ENCODE measurements at regions not wholly inside any gene's neighbourhood (a gene's known extent, or its start where the extent isn't known, plus 50 kb on each side); places are given as distances from the start of the nearest gene placed in this dataset.

DNA sequence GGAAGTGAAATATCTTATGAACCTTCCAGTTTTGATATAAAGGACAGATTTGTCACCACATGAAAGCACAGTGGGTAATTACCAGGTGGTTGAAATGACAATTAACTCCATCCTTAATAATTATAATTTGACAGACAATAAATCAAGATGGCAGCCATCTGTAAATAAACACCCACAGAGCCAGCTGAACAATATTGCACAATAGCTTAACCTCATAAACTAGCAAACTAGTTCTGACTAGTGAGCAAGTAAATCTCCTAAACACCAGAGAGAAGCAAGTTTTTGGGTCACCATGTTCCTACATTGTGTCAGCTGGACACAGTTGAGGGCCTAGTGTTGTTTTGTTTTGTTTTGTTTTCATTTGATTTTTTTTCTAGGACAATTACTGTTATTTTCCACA, 577.4 kb downstream of the ACTL7B start:
- no peaks in the 10 kb centered on the region for H3K27me3 ChIP-seq (ENCODE audit: insufficient read depth, low read depth)
- H3K36me3 ChIP-seq (ENCODE audit: insufficient read depth), result no peaks in the 10 kb centered on the region
- no peak overlapping the region for H2AFZ ChIP-seq (ENCODE audit: low read depth)
- no peaks in the 10 kb centered on the region for H3K79me2 ChIP-seq (ENCODE audit: insufficient read depth, low read depth)
- peaks cover 14% of the 10 kb centered on the region for H3K4me1 ChIP-seq (ENCODE audit: low read depth, poor library complexity, severe bottlenecking)
- no peak overlapping the region for H3K4me3 ChIP-seq (IDR thresholded peaks at IDR 0.05; ENCODE audit: insufficient read depth, low read depth, low read length)
- H3K9ac ChIP-seq, result no peak overlapping the region
- no peak overlapping the region for H3K27ac ChIP-seq
- H4K20me1 ChIP-seq (ENCODE audit: insufficient read depth), result no peaks in the 10 kb centered on the region
- TF ChIP-seq, protein P1, sequence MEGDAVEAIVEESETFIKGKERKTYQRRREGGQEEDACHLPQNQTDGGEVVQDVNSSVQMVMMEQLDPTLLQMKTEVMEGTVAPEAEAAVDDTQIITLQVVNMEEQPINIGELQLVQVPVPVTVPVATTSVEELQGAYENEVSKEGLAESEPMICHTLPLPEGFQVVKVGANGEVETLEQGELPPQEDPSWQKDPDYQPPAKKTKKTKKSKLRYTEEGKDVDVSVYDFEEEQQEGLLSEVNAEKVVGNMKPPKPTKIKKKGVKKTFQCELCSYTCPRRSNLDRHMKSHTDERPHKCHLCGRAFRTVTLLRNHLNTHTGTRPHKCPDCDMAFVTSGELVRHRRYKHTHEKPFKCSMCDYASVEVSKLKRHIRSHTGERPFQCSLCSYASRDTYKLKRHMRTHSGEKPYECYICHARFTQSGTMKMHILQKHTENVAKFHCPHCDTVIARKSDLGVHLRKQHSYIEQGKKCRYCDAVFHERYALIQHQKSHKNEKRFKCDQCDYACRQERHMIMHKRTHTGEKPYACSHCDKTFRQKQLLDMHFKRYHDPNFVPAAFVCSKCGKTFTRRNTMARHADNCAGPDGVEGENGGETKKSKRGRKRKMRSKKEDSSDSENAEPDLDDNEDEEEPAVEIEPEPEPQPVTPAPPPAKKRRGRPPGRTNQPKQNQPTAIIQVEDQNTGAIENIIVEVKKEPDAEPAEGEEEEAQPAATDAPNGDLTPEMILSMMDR (conservative IDR thresholded peaks at IDR 0.05; ENCODE audit: low read depth, low read length), result no peak
- no peak overlapping the region for H3K4me2 ChIP-seq

DNA sequence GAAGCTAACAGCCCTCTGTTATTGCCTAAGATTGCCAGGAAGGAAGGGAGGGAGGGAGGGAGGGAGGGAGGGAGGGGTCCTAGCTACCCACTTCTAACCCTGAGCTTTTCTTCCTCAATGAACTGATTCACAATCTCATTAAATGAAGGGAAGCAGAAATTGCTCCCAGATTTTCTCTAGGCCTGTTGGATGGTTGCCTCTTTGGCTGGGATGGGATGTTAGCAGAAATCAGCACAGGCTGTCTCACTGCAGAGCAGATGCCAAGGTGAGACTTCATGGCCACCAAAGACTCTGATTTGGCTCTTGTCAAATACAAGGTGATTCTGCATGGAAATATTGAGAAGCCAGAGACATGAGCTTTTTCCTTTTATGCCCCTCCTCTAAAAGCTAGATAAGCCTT, 578.6 kb downstream of the ACTL7B start:
- H2AFZ ChIP-seq (ENCODE audit: low read depth), result no peak overlapping the region
- no peak overlapping the region for H3K4me2 ChIP-seq
- H3K36me3 ChIP-seq (ENCODE audit: insufficient read depth), result no peaks in the 10 kb centered on the region
- H3K79me2 ChIP-seq (ENCODE audit: insufficient read depth, low read depth), result no peaks in the 10 kb centered on the region
- H3K9ac ChIP-seq, result no peak overlapping the region
- no peak overlapping the region for H3K27ac ChIP-seq
- H4K20me1 ChIP-seq (ENCODE audit: insufficient read depth), result no peaks in the 10 kb centered on the region
- no peak overlapping the region for H3K4me3 ChIP-seq (IDR thresholded peaks at IDR 0.05; ENCODE audit: insufficient read depth, low read depth, low read length)
- H3K27me3 ChIP-seq (ENCODE audit: insufficient read depth, low read depth), result no peaks in the 10 kb centered on the region
- peaks cover 25% of the 10 kb centered on the region for H3K4me1 ChIP-seq (ENCODE audit: low read depth, poor library complexity, severe bottlenecking)
- TF ChIP-seq, protein P1 (conservative IDR thresholded peaks at IDR 0.05; ENCODE audit: low read depth, low read length), result no peak

- no peak overlapping the region for H3K27ac ChIP-seq
- no peak overlapping the region for H3K4me3 ChIP-seq (IDR thresholded peaks at IDR 0.05; ENCODE audit: insufficient read depth, low read depth, low read length)
- H3K9ac ChIP-seq, result no peak overlapping the region
- peaks cover 38% of the 10 kb centered on the region for H3K4me1 ChIP-seq (ENCODE audit: low read depth, poor library complexity, severe bottlenecking)
- no peak overlapping the region for H2AFZ ChIP-seq (ENCODE audit: low read depth)
- no peaks in the 10 kb centered on the region for H4K20me1 ChIP-seq (ENCODE audit: insufficient read depth)
- H3K36me3 ChIP-seq (ENCODE audit: insufficient read depth), result no peaks in the 10 kb centered on the region
- TF ChIP-seq, protein P1 (conservative IDR thresholded peaks at IDR 0.05; ENCODE audit: low read depth, low read length), result no peak
- no peak overlapping the region for H3K4me2 ChIP-seq
- no peaks in the 10 kb centered on the region for H3K79me2 ChIP-seq (ENCODE audit: insufficient read depth, low read depth)
- no peaks in the 10 kb centered on the region for H3K27me3 ChIP-seq (ENCODE audit: insufficient read depth, low read depth)
Observed at GRCh38 chr9:108275906-108276305, 579.9 kb downstream of the ACTL7B start.

- no peak overlapping the region for H2AFZ ChIP-seq (ENCODE audit: low read depth)
- no peak overlapping the region for H3K27ac ChIP-seq
- no peak overlapping the region for H3K9ac ChIP-seq
- H3K36me3 ChIP-seq (ENCODE audit: insufficient read depth), result no peaks in the 10 kb centered on the region
- peaks cover 47% of the 10 kb centered on the region for H3K4me1 ChIP-seq (ENCODE audit: low read depth, poor library complexity, severe bottlenecking)
- H3K4me2 ChIP-seq, result no peak overlapping the region
- no peak overlapping the region for H3K4me3 ChIP-seq (IDR thresholded peaks at IDR 0.05; ENCODE audit: insufficient read depth, low read depth, low read length)
- no peaks in the 10 kb centered on the region for H3K79me2 ChIP-seq (ENCODE audit: insufficient read depth, low read depth)
- no peaks in the 10 kb centered on the region for H4K20me1 ChIP-seq (ENCODE audit: insufficient read depth)
- H3K27me3 ChIP-seq (ENCODE audit: insufficient read depth, low read depth), result no peaks in the 10 kb centered on the region
- TF ChIP-seq, protein P1 (conservative IDR thresholded peaks at IDR 0.05; ENCODE audit: low read depth, low read length), result no peak
Observed at GRCh38 chr9:108274971-108275370, 580.8 kb downstream of the ACTL7B start.

All from KMS-11 (cell line).